BE2C (cell line): ENCODE measurements at regions not wholly inside any gene's neighbourhood (a gene's known extent, or its start where the extent isn't known, plus 50 kb on each side); places are given as distances from the start of the nearest gene placed in this dataset.

Source experiments
- DNase-seq: peaks from one replicate; pipeline ENCODE4 v3.0.0-alpha.2; 2020
- H3K27me3 ChIP-seq: fragments of 250-450 bp; sonication (Bioruptor Pico); 2 replicates; pipeline ENCODE4 v1.5.1; 2020; ENCODE audit warnings: mild to moderate bottlenecking
- H3K36me3 ChIP-seq: fragments of 250-450 bp; sonication (Bioruptor Pico); 2 replicates; pipeline ENCODE4 v1.5.1; 2020; ENCODE audit warnings: mild to moderate bottlenecking
- H3K4me1 ChIP-seq: fragments of 250-450 bp; sonication (Bioruptor Pico); 2 replicates; pipeline ENCODE4 v1.5.1; 2020
- H3K4me3 ChIP-seq: 2 replicates; pipeline ENCODE4 v1.5.1; 2011; ENCODE audit warnings: low read depth, low read length
- H3K9me3 ChIP-seq: fragments of 250-450 bp; sonication (Bioruptor Pico); 2 replicates; pipeline ENCODE4 v1.5.1; 2020
- TF ChIP-seq, protein P1 (sequence below): IDR thresholded peaks from 2 replicates; pipeline ENCODE4 v1.5.1; 2012; ENCODE audit warnings: mild to moderate bottlenecking, low read depth, low read length

DNA sequence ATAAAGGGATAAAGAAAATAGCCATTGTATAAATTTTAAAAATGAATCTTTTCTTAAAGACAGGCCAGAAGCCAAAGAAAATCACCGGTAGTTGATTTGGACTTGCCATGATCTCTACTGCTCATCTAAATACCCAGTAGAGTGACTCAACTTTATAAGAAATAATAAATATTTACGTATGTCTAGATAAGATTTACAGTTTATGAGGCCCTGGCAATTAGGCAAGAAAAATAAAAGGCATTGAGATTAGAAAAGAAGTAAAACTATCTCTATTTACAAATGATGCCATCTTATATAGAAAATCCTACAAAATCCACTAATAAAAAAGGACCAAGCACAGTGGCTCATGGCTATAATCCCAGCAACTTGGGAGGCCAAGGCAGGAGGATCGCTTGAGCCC is 765.5 kb upstream of the HTR2C start:
- Histone ChIP-seq H3K36me3 (no peaks in the 10 kb centered on the region), H3K4me3 (no peak overlapping the region), H3K9me3 (no peaks in the 10 kb centered on the region), H3K27me3 (no peaks in the 10 kb centered on the region), H3K4me1 (no peaks in the 10 kb centered on the region)
- TF ChIP-seq, protein P1, sequence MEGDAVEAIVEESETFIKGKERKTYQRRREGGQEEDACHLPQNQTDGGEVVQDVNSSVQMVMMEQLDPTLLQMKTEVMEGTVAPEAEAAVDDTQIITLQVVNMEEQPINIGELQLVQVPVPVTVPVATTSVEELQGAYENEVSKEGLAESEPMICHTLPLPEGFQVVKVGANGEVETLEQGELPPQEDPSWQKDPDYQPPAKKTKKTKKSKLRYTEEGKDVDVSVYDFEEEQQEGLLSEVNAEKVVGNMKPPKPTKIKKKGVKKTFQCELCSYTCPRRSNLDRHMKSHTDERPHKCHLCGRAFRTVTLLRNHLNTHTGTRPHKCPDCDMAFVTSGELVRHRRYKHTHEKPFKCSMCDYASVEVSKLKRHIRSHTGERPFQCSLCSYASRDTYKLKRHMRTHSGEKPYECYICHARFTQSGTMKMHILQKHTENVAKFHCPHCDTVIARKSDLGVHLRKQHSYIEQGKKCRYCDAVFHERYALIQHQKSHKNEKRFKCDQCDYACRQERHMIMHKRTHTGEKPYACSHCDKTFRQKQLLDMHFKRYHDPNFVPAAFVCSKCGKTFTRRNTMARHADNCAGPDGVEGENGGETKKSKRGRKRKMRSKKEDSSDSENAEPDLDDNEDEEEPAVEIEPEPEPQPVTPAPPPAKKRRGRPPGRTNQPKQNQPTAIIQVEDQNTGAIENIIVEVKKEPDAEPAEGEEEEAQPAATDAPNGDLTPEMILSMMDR: no peak
- DNase-seq: no peak

DNA sequence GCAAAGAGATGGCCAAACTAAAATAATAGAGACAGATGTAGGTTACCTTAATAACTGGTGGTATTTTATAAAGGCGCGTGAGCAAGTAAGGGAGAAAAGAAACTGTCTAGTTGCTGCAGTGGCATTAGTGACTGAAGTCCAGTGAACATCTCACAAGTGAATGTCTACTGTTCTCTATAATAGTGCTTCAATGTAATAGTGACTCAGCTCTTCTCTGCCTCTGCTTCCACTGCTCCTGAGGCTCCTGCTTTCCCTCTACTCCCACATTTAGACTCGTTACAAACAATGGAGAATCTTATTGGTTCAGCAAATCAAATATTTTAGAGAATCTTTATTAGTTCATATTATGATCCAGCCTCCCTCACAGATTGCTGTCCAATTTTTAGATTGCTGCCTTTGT is 779.1 kb upstream of the HTR2C start:
- Histone ChIP-seq H3K27me3 (no peaks in the 10 kb centered on the region), H3K9me3 (no peaks in the 10 kb centered on the region), H3K4me1 (no peaks in the 10 kb centered on the region), H3K36me3 (no peaks in the 10 kb centered on the region), H3K4me3 (no peak overlapping the region)
- TF ChIP-seq, protein P1: no peak
- DNase-seq: no peak

- Histone ChIP-seq H3K9me3 (no peaks in the 10 kb centered on the region), H3K4me1 (no peaks in the 10 kb centered on the region), H3K36me3 (no peaks in the 10 kb centered on the region), H3K4me3 (no peak overlapping the region), H3K27me3 (no peaks in the 10 kb centered on the region)
- TF ChIP-seq, protein P1: no peak
- DNase-seq: no peak
Observed at GRCh38 chrX:113804291-113804690, 779.6 kb upstream of the HTR2C start.

DNA sequence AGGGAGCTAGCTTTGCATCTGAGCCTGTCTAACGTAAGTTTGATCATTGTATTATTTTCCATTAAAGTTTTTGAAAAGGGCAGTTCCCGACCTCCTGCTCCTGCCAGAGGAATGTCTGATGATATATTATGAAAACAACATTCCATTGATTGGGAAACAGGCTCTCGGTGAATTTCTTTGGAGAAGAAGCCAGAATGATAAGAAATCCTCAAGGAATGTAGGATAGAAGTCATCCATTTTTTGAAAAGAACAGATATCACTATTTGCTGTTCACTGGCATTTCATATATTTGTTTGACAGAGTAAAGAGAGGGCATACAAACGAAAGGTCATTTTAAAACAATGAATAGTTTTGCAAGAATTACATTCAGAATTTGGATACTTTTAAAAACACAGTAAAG is 781.0 kb upstream of the HTR2C start:
- no peak for DNase-seq
- TF ChIP-seq, protein P1: no peak
- Histone ChIP-seq H3K36me3 (no peaks in the 10 kb centered on the region), H3K27me3 (no peaks in the 10 kb centered on the region), H3K4me3 (no peak overlapping the region), H3K4me1 (no peaks in the 10 kb centered on the region), H3K9me3 (no peaks in the 10 kb centered on the region)

GRCh38 chrX:113800955-113801354 is 782.9 kb upstream of the HTR2C start:
- Histone ChIP-seq H3K9me3 (no peaks in the 10 kb centered on the region), H3K4me3 (no peak overlapping the region), H3K27me3 (no peaks in the 10 kb centered on the region), H3K4me1 (no peaks in the 10 kb centered on the region), H3K36me3 (no peaks in the 10 kb centered on the region)
- TF ChIP-seq, protein P1: no peak
- DNase-seq: no peak

DNA sequence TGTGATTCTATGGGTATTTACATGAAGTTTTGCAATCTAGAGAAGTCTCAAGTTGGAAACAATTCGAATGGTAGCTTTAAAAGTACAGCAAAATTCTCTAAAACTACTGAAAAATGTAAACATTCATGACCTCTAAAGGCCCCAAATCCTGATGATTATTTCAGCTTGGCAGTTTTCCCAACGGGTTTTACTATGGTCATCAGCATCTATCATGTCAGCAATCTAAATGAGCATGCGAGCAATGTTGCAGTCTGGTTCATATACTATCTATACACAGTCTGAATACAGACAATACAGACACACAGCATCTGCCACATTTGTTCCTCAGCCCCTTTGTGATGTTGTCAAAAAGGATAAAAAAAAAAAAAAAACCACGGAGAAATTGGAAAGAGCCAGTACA is 790.3 kb upstream of the HTR2C start:
- no peaks in the 10 kb centered on the region for H3K36me3 ChIP-seq
- H3K4me3 ChIP-seq: no peak overlapping the region
- TF ChIP-seq, protein P1: no peak
- H3K9me3 ChIP-seq: no peaks in the 10 kb centered on the region
- H3K27me3 ChIP-seq: no peaks in the 10 kb centered on the region
- no peak for DNase-seq
- no peaks in the 10 kb centered on the region for H3K4me1 ChIP-seq
